ENCODE measurements at regions not wholly inside any gene's neighbourhood (a gene's known extent, or its start where the extent isn't known, plus 50 kb on each side); places are given as distances from the start of the nearest gene placed in this dataset.

GRCh38 chr13:53104136-53104535, 75.5 kb downstream of the OLFM4 start:
- TF ChIP-seq, protein P1, sequence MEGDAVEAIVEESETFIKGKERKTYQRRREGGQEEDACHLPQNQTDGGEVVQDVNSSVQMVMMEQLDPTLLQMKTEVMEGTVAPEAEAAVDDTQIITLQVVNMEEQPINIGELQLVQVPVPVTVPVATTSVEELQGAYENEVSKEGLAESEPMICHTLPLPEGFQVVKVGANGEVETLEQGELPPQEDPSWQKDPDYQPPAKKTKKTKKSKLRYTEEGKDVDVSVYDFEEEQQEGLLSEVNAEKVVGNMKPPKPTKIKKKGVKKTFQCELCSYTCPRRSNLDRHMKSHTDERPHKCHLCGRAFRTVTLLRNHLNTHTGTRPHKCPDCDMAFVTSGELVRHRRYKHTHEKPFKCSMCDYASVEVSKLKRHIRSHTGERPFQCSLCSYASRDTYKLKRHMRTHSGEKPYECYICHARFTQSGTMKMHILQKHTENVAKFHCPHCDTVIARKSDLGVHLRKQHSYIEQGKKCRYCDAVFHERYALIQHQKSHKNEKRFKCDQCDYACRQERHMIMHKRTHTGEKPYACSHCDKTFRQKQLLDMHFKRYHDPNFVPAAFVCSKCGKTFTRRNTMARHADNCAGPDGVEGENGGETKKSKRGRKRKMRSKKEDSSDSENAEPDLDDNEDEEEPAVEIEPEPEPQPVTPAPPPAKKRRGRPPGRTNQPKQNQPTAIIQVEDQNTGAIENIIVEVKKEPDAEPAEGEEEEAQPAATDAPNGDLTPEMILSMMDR (IDR thresholded peaks at IDR 0.05): no peak
- TF ChIP-seq POLR2AphosphoS5 (IDR thresholded peaks at IDR 0.05; ENCODE audit: insufficient read depth in 1 of 2, low read depth in 1 of 2): no peak
- no peak for TF ChIP-seq POLR2A (IDR thresholded peaks at IDR 0.05)
